Stimulated activated CD8-positive, alpha-beta memory T cell treated with anti-CD3 and anti-CD28 coated beads, Interleukin-15, amount 100 ng/mL, for 1 hour (primary cell): ENCODE measurements at regions not wholly inside any gene's neighbourhood (a gene's known extent, or its start where the extent isn't known, plus 50 kb on each side); places are given as distances from the start of the nearest gene placed in this dataset.
"Not testable (repeated sequence)": the region's sequence is repeated elsewhere in the genome, so short reads cannot be mapped to it uniquely, and the experiment has no call there.

ENCODE experiments used
- DNase-seq: peaks from one replicate; pipeline ENCODE4 v3.0.0-alpha.2; 2020; ENCODE audit warnings: low read depth

DNA sequence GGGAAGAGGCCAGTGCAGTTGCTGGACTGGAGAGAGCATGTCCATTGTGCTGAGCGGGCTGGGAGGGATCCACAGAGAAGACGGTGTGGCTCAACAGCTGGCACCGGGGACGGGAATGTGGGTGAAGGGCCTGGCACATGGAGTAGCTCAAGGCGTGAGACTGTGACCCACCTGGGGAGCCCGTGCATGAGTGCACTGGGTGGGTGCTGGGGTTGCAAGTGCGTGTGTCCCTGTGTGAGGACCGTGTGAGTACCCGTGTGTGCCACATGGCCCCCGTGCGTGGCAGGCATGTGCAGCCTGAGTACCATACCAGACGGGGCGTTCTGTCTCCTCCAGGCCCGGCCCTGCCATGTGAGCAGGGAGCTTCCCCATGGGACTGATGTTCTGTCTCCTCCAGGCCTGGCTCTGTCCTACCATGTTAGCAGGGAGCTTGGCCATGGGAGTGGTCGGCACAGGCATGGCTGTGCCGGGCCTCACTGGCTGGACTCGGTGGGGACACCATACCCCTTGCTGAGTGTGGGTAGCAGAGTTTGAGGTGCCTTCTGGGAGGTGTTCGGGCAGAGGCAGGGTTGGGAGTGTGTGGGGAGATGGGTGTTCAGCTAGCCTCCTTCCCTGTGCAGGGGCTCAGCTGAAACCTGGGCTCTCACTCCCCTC is 234.4 kb downstream of the TMEM121 start:
- DNase-seq: no peak

DNA sequence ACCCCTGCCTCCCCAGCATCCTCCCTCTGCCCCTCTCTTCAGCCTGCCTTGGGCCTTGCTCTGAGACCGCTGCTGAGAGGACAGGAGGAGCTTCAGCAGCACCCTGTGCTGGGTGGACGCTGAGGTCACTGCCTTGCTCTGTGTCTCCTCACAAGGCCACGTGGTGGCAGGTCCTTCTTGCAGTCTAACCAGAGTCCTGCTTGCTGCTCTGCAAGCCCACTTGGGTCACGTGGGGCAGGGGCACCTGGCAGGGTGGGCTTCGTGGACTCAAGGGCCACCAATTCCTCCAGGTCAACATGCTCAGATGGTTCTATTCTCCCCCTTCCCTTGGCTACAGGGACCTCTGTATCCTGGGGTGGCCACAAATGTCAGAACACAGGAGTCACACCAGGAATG is 235.0 kb downstream of the TMEM121 start:
- DNase-seq: not testable (repeated sequence)

DNA sequence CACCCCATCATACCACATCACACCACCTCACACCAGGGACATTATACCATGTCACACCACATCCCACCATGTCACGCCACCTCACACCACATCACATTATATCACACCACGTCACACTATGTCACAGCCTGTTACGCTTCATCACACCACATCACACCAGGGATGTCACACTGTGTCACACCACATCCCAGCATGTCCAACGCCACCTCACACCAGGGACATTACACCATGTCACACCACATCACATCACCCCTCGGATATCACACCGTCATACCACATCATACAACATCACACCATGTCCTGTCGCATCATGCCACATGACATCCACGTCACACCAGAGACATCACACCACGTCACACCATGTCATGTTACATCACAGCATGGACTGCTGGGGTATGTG is 235.5 kb downstream of the TMEM121 start:
- no peak for DNase-seq

GRCh38 chr14:105762262-105762661 is 235.9 kb downstream of the TMEM121 start:
- DNase-seq: not testable (repeated sequence)

DNA sequence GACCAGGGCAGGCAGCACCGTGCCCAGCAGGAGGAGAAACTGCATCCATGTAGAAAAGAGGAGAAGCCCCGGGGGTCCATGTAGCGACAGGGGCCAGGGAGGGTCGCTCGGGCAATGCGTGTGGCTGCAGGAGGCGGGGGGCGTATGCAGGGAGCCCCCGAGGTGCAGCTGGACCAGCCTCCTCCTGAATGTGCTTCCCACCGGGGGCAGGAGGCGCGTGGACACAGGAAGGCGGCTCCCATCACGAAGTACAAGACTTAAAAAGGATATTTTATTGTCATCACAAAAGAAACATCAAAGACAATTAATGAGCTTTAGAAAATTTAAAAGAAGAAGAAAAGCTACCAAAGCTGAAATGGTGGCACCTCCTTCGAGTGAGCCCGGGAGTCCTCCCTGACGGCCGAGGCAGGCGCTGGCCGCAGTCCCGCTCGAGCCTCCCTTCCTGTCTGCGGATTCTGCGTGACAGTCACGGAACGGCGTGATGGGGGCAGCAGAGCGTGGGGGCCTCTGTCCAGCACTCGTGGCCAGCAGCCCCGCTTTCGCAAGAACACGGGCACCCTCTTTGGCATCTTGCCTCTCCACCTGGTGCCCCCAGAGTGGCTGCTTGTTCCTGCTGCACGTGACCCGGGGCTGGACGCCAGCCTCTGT is 238.0 kb downstream of the TMEM121 start:
- DNase-seq: not testable (repeated sequence)

DNA sequence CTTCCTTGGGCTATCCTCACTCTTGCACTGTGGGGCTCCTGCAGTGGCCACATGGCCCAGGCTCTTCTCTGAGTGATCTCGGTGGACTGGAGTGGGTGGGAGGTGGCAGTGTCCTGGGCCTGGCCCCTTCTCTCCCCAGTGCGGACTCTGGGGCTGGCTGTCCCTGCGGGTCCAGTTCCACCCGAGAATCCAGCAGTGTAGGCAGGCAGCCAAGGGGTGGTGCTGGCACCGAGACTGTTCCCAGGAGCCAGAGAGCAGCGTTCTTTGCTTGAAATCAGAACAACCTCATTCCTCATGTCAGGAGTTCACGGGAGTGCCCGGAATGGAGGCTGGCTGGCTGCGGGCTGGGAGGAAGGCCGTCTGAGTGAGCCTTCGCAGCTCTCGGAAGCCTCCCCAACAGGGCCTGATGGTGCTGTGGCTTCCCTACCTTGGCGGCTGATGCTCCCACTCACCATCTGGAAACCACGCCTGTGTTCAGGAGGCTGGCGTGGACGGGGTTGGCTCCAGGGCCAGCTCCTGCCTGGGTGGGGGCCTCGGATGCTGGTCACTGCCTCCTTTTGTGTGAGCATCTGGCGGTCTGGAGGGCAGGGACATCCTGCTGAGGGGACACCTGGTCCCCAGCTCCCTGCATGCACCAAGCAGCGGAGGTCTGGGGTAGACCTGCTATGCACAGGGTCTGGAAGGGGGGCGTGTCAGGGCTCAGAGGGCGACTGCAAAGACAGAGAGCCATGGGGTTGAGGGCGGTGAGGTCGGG is 238.9 kb downstream of the TMEM121 start:
- not testable (repeated sequence) for DNase-seq

DNA sequence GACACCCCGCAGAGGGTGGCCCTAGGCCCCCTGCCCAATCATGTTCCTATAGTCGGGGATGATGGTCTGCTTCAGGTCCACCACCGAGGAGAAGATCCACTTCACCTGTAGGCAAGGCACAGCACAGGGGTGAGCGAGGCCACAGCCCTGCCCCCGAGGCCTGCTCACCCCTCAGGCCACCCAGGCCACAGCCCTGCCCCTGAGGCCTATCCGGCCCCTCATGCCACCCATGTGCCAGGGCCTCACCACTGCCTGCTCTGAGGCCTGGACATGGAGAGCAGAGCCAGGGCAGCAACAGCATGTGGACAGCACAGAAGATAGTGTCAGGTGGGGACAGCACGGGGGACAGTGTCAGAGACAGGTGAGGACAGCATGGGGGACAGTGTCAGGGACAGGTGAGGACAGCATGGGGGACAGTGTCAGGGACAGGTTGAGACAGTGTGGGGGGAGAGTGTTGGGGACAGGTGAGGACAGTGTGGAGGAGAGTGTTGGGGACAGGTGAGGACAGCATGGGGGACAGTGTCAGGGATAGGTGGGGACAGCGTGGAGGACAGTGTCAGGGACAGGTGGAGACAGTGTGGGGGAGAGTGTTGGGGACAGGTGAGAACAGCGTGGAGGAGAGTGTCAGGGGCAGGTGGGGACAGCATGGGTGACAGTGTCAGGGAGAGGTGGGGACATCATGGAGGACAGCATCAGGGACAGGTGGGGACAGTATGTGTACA is 239.7 kb downstream of the TMEM121 start:
- no peak for DNase-seq

DNA sequence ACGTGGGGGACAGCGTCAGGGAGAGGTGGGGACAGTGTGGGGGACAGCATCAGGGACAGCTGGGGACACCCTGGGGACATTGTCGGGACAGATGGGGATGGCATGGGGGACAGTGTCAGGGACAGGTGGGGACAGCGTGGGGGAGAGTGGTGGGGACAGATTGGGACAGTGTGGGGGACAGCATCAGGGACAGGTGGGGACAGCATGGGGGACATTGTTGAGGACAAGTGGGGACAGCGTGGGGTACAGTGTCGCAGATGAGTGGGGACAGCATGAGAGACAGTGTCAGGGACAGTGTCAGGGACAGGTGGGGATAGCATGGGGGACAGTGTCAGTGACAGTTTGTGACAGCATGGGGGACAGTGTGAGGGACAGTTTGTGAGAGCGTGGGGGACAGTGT is 240.9 kb downstream of the TMEM121 start:
- DNase-seq: no peak

- not testable (repeated sequence) for DNase-seq
Measured at GRCh38 chr14:105768039-105768438, 241.7 kb downstream of the TMEM121 start.

DNA sequence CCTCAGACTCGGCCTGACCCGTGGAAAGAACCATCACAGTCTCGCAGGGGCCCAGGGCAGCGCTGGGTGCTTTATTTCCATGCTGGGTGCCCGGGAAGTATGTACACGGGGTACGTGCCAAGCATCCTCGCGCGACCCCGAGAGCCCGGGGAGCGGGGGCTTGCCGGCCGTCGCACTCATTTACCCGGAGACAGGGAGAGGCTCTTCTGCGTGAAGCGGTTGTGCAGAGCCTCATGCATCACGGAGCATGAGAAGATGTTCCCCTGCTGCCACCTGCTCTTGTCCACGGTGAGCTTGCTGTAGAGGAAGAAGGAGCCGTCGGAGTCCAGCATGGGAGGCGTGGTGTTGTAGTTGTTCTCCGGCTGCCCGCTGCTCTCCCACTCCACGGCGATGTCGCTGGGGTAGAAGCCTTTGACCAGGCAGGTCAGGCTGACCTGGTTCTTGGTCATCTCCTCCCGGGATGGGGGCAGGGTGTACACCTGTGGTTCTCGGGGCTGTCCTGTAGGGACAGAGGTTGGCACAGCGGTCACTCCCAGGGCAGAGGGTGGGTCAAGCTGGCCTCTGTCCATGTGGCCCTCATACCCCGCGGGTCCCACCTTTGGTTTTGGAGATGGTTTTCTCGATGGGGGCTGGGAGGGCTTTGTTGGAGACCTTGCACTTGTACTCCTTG is 242.8 kb downstream of the TMEM121 start:
- DNase-seq: not testable (repeated sequence)

- DNase-seq: not testable (repeated sequence)
Measured at GRCh38 chr14:105770619-105771216, 244.3 kb downstream of the TMEM121 start.

DNA sequence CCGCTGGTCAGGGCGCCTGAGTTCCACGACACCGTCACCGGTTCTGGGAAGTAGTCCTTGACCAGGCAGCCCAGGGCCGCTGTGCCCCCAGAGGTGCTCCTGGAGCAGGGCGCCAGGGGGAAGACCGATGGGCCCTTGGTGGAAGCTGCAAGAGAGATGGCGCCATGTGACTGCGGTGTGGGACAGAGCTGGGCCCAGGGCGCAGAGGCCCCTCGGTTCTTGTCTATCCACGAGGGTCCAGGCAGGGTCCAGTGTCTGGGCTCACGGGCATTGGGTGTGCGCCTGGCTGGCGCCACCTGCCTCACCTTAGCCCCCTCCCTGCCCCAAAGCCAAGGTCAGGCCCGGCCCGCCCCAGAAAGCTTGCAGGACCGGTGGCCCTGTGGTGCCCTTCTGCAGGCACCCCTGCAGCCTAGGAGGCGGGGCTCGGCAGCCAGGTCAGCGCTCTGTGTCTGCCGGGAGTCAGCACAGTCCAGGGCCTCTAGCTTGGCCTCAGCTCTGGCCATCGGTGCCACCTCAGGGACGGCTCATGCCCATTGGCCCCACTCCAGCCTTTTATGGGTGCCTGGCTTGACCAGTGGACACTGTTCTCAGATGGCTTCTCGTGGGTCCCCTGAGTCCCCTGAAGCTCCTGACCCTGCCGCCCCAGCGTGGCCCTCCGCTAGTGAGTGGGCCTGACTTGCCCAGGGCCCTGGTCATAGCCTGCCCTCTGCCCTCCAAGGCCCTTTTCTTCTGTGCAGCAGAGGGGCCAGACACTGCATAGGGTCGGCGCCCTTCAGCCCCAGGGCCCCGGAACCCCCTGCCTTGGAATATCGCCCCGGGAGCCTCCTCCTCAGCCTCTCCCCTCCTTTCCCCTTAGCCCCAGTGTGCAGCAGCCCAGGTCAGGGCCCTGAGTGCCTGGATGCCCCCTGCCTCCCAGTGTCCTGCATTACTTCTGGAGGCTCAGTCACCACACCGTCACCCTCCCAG is 245.2 kb downstream of the TMEM121 start:
- not testable (repeated sequence) for DNase-seq

DNA sequence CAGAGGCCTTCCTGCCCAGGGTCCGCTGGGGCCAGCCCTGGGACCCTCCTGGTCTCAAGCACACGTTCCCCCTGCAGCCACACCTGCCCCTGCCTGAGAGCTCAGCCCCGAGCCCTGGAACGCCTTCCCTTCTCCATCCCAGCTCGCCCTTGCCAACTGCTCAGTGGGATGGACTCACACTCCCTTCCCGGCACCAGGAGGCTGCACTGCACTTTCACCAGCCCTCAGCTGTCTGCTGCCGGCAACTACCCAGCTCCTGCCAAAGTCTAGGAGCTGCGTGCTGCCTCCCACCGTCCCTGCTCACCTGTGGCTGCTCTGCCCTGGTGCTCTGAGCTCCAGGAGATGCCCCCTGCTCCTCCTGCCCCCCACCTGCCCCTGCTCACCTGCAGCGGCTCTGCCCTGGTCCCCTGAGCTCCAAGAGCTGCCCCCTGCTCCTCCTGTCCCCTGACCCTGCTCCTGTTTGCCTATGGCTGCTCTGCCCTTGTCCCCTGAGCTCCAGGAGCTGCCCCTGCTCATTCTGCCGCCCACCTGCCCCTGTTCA is 246.4 kb downstream of the TMEM121 start:
- DNase-seq: not testable (repeated sequence)

GRCh38 chr14:105773584-105773983 is 247.2 kb downstream of the TMEM121 start:
- no peak for DNase-seq

DNA sequence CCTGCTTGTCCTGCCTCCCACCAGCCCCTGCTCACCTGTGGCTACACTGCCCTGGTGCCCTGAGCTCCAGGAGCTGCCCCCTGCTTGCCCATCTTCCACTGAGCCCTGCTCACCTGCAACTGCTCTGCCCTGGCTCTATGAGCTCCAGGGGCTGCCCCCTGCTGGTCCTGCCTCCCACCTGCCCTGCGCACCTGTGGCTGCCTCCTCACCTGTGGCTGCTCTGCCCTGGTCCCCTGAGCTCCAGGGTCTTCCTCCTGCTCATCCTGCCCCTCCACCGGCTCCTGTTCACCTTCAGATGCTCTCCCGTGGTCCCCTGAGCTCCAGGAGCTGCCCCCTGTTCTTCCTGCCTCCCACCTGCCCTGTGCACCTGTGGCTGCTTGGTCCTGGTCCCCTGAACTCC is 247.6 kb downstream of the TMEM121 start:
- DNase-seq: no peak

GRCh38 chr14:105774585-105775348 is 248.4 kb downstream of the TMEM121 start:
- DNase-seq: not testable (repeated sequence)

DNA sequence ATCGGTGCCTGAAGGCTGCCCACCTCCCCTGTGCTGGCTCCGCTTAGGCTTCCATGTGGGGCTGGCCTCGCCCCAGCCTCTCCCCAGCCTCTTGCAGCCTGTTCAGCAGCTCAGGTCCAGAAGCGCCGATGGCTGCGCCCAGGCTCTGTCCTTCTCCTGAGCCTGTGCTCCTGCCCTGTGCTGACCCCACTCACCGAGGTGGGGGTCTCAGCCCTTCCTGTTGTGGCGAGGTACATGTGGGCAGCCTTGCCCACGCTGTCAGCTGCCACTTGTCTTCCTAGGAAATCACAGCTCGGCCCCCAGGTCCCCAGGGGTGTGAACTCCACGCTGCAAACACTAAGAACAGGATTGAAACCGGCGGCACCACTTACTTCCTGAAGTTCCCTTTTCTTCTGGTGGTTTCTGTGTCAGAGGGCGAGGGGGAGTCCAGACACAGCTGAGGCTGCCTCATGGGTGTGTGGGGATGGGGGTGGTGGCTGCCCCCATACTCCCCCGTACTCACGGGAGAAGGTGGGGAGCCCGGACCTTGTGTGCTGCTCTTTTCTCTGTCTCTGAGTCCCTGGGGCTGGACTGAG is 249.1 kb downstream of the TMEM121 start:
- DNase-seq: not testable (repeated sequence)

GRCh38 chr14:105776112-105776511 is 249.7 kb downstream of the TMEM121 start:
- not testable (repeated sequence) for DNase-seq

GRCh38 chr14:105776924-105777323 is 250.5 kb downstream of the TMEM121 start:
- DNase-seq: no peak
